ENCODE measurements at regions not wholly inside any gene's neighbourhood (a gene's known extent, or its start where the extent isn't known, plus 50 kb on each side); places are given as distances from the start of the nearest gene placed in this dataset.

DNA sequence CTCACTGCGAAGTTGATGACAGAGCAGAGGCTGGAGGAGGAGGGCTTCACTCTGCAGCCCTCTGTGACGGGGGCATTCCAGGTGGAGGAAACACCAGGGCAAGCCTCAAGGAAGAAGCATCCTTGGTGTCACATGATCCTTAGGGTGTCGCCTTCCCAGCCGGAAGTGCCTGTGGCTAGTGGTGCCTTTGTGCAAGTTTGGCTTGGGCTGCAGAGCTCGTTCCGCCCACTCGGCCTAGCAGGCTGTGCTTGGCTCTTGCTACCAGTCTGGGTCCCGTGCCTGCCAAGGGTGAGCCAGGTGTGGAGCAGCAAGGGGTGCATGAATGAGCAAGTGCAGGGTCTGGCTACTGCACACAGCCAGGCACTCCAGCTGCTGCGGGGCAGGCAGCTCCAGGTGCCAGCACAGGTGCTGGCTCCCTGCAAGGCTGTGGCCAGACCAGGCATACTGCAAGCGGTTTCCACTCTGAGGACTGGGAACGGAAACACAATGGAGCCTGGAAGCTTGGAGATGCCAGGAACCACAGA, 325.3 kb upstream of the SMIM21 start:
- TF ChIP-seq, protein P1, sequence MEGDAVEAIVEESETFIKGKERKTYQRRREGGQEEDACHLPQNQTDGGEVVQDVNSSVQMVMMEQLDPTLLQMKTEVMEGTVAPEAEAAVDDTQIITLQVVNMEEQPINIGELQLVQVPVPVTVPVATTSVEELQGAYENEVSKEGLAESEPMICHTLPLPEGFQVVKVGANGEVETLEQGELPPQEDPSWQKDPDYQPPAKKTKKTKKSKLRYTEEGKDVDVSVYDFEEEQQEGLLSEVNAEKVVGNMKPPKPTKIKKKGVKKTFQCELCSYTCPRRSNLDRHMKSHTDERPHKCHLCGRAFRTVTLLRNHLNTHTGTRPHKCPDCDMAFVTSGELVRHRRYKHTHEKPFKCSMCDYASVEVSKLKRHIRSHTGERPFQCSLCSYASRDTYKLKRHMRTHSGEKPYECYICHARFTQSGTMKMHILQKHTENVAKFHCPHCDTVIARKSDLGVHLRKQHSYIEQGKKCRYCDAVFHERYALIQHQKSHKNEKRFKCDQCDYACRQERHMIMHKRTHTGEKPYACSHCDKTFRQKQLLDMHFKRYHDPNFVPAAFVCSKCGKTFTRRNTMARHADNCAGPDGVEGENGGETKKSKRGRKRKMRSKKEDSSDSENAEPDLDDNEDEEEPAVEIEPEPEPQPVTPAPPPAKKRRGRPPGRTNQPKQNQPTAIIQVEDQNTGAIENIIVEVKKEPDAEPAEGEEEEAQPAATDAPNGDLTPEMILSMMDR (IDR thresholded peaks at IDR 0.05; ENCODE audit: unreplicated experiment), result no peak
- H3K9me3 Mint-ChIP-seq, result no peaks in the 10 kb centered on the region
- peaks cover 6% of the 10 kb centered on the region for H3K4me1 Mint-ChIP-seq
- no peak overlapping the region for H3K4me3 Mint-ChIP-seq
- no peaks in the 10 kb centered on the region for H3K36me3 Mint-ChIP-seq
- H3K27ac Mint-ChIP-seq, result no peak overlapping the region
- H3K27me3 Mint-ChIP-seq (ENCODE audit: low read depth), result no peaks in the 10 kb centered on the region
- no peak for DNase-seq (ENCODE audit: low spot score in 2 of 2, unreplicated experiment in 2 of 2)

- Mint-ChIP-seq H3K9me3 (peaks cover 4% of the 10 kb centered on the region), H3K36me3 (no peaks in the 10 kb centered on the region), H3K4me3 (no peak overlapping the region), H3K27me3 (ENCODE audit: low read depth) (no peaks in the 10 kb centered on the region), H3K4me1 (peaks cover 9% of the 10 kb centered on the region), H3K27ac (no peak overlapping the region)
- DNase-seq (ENCODE audit: low spot score in 2 of 2, unreplicated experiment in 2 of 2), result no peak
- TF ChIP-seq, protein P1 (IDR thresholded peaks at IDR 0.05; ENCODE audit: unreplicated experiment), result no peak
Measured at GRCh38 chr18:75745147-75745546, 317.6 kb upstream of the SMIM21 start.

GRCh38 chr18:75742516-75742915, 315.0 kb upstream of the SMIM21 start:
- peaks cover 3% of the 10 kb centered on the region for H3K4me1 Mint-ChIP-seq
- no peak overlapping the region for H3K4me3 Mint-ChIP-seq
- DNase-seq (ENCODE audit: low spot score in 2 of 2, unreplicated experiment in 2 of 2), result no peak

GRCh38 chr18:75739682-75740081, 312.2 kb upstream of the SMIM21 start:
- TF ChIP-seq, protein P1 (IDR thresholded peaks at IDR 0.05; ENCODE audit: unreplicated experiment), result no peak
- Mint-ChIP-seq H3K36me3 (peaks cover 9% of the 10 kb centered on the region), H3K4me1 (peaks cover 3% of the 10 kb centered on the region), H3K4me3 (no peak overlapping the region), H3K27ac (no peak overlapping the region), H3K9me3 (peaks cover 28% of the 10 kb centered on the region), H3K27me3 (ENCODE audit: low read depth) (no peaks in the 10 kb centered on the region)
- DNase-seq (ENCODE audit: low spot score in 2 of 2, unreplicated experiment in 2 of 2), result no peak

More at GRCh38 chr18:75742516-75742915, 315.0 kb upstream of the SMIM21 start:
- TF ChIP-seq, protein P1 (IDR thresholded peaks at IDR 0.05; ENCODE audit: unreplicated experiment), result no peak
- Mint-ChIP-seq H3K9me3 (peaks cover 17% of the 10 kb centered on the region), H3K27me3 (ENCODE audit: low read depth) (no peaks in the 10 kb centered on the region), H3K27ac (no peak overlapping the region), H3K36me3 (no peaks in the 10 kb centered on the region)

DNA sequence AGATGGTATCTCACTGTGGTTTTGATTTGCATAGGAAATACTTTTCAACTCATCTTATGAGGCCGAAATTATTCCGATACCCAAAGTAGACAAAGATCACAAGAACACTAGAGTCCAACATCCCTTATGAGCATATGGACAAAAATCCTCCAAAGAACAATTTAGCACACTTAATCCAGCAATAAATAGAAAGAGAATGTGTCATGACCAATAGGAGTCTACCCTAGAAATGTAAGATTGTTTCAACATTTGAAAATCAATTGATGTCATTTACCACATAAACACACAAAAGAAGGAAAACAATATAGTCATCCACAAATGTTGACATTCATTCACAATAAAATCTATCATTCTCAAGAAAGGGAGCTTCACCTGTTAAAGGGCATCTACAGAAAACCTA, 307.8 kb upstream of the SMIM21 start:
- Mint-ChIP-seq H3K27ac (no peak overlapping the region), H3K36me3 (peaks cover 9% of the 10 kb centered on the region), H3K9me3 (peaks cover 32% of the 10 kb centered on the region), H3K4me1 (no peaks in the 10 kb centered on the region), H3K4me3 (no peak overlapping the region), H3K27me3 (ENCODE audit: low read depth) (no peaks in the 10 kb centered on the region)
- DNase-seq (ENCODE audit: low spot score in 2 of 2, unreplicated experiment in 2 of 2), result no peak
- TF ChIP-seq, protein P1 (IDR thresholded peaks at IDR 0.05; ENCODE audit: unreplicated experiment), result no peak

GRCh38 chr18:75730249-75730648, 302.7 kb upstream of the SMIM21 start:
- Mint-ChIP-seq H3K9me3 (peaks cover 6% of the 10 kb centered on the region), H3K4me1 (no peaks in the 10 kb centered on the region), H3K36me3 (peaks cover 2% of the 10 kb centered on the region), H3K27ac (no peak overlapping the region), H3K4me3 (no peak overlapping the region), H3K27me3 (ENCODE audit: low read depth) (no peaks in the 10 kb centered on the region)
- TF ChIP-seq, protein P1 (IDR thresholded peaks at IDR 0.05; ENCODE audit: unreplicated experiment), result no peak
- DNase-seq (ENCODE audit: low spot score in 2 of 2, unreplicated experiment in 2 of 2), result no peak
